ENCODE measurements at regions not wholly inside any gene's neighbourhood (a gene's known extent, or its start where the extent isn't known, plus 50 kb on each side); places are given as distances from the start of the nearest gene placed in this dataset.

GRCh38 chr5:154547551-154547950 lies 69.5 kb upstream of the HAND1 start:
- ATAC-seq: no peak
- in situ Hi-C loops (cut with HindIII; ENCODE audit: low pct_unique_long_range_greater_than_20kb, low sequenced_read_pairs): no loop called here
- CTCF ChIA-PET: no interaction called here

GRCh38 chr5:154546719-154547118 lies 68.7 kb upstream of the HAND1 start:
- CTCF ChIA-PET: no interaction called here

More at GRCh38 chr5:154547551-154547950, 69.5 kb upstream of the HAND1 start:
- POLR2A ChIA-PET: no interaction called here
- TF ChIP-seq CTCF (IDR thresholded peaks at IDR 0.05): no peak
- no peak for TF ChIP-seq TCF7L2 (IDR thresholded peaks at IDR 0.05; ENCODE audit: low read depth, low read length)
- TF ChIP-seq POLR2AphosphoS5 (IDR thresholded peaks at IDR 0.05; ENCODE audit: low read depth, low read length): no peak
- Histone ChIP-seq H3K4me3 (ENCODE audit: low read depth in 2 of 2, low read length in 2 of 2) (no peak overlapping the region), H3K27ac (ENCODE audit: low read length) (no peak overlapping the region), H3K36me3 (ENCODE audit: control insufficient read depth, insufficient read depth, low read length) (no peaks in the 10 kb centered on the region), H3K27me3 (ENCODE audit: control insufficient read depth, insufficient read depth, low read length) (peaks cover 4% of the 10 kb centered on the region; the same call in 1 of the 2 replicates), H3K4me1 (ENCODE audit: control insufficient read depth, insufficient read depth, low read length) (no peaks in the 10 kb centered on the region), H3K9me3 (ENCODE audit: control insufficient read depth, insufficient read depth, low read depth, low read length) (no peaks in the 10 kb centered on the region)
- no TSS peak for BruUV-seq (replicated peaks)
- DNase-seq (ENCODE audit: low read depth, low spot score): no peak
- intact Hi-C loops (cut with micrococcal nuclease; ENCODE audit: unreplicated experiment): no loop called here

More at GRCh38 chr5:154546719-154547118, 68.7 kb upstream of the HAND1 start:
- H3K27ac ChIP-seq (ENCODE audit: low read length): no peak overlapping the region
- intact Hi-C loops (cut with micrococcal nuclease; ENCODE audit: unreplicated experiment): no loop called here
- DNase-seq (ENCODE audit: low read depth, low spot score): no peak
- POLR2A ChIA-PET: no interaction called here
- ATAC-seq: no peak
- in situ Hi-C loops (cut with HindIII; ENCODE audit: low pct_unique_long_range_greater_than_20kb, low sequenced_read_pairs): no loop called here
- peaks cover 4% of the 10 kb centered on the region; the same call in 1 of the 2 replicates for H3K27me3 ChIP-seq (ENCODE audit: control insufficient read depth, insufficient read depth, low read length)
- H3K4me1 ChIP-seq (ENCODE audit: control insufficient read depth, insufficient read depth, low read length): peaks cover 5% of the 10 kb centered on the region
- H3K9me3 ChIP-seq (ENCODE audit: control insufficient read depth, insufficient read depth, low read depth, low read length): no peaks in the 10 kb centered on the region
- TF ChIP-seq TCF7L2 (IDR thresholded peaks at IDR 0.05; ENCODE audit: low read depth, low read length): no peak
- TF ChIP-seq CTCF (IDR thresholded peaks at IDR 0.05): no peak
- no peak for TF ChIP-seq SIN3A (IDR thresholded peaks at IDR 0.05; ENCODE audit: borderline replicate concordance, insufficient read depth, low read depth, low read length)
- no peak for TF ChIP-seq POLR2AphosphoS5 (IDR thresholded peaks at IDR 0.05; ENCODE audit: low read depth, low read length)
- no peak for TF ChIP-seq REST (IDR thresholded peaks at IDR 0.05; ENCODE audit: insufficient read depth in 1 of 2, low read depth in 2 of 2, low read length in 1 of 2)
- H3K4me3 ChIP-seq (ENCODE audit: low read depth in 2 of 2, low read length in 2 of 2): no peak overlapping the region
- H3K36me3 ChIP-seq (ENCODE audit: control insufficient read depth, insufficient read depth, low read length): no peaks in the 10 kb centered on the region
- BruUV-seq (replicated peaks): no TSS peak
